ENCODE measurements at regions not wholly inside any gene's neighbourhood (a gene's known extent, or its start where the extent isn't known, plus 50 kb on each side); places are given as distances from the start of the nearest gene placed in this dataset.
"Not testable (repeated sequence)": the region's sequence is repeated elsewhere in the genome, so short reads cannot be mapped to it uniquely, and the experiment has no call there.

DNA sequence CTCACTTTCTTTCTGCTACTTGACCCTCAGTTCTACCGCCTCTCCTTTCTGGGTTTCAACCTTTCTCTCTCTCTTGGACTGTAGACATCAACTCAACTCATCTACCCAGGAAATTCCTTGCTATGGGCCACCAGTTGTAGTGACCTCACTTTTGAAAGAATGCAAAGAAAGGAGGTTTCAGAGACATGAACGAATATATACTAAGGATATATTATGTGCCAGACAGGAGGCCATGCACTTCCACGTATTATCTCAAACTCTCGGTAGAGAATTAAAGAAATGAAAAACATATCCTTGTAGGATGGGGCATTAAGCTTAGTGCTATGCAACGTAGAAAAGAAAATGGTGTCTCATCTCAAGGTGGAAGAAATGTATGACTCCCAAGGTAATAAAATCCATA lies 67.3 kb upstream of the NT5E start:
- Histone ChIP-seq H3K27ac (ENCODE audit: low read length) (no peak overlapping the region), H3K27me3 (ENCODE audit: insufficient read depth, low read length) (no peaks in the 10 kb centered on the region), H3K9ac (ENCODE audit: low read depth, low read length) (no peak overlapping the region), H3K36me3 (ENCODE audit: insufficient read depth, low read depth, low read length) (no peaks in the 10 kb centered on the region), H3K9me3 (ENCODE audit: insufficient read depth, low read depth, low read length) (no peaks in the 10 kb centered on the region), H3K4me3 (ENCODE audit: low read length) (no peak overlapping the region), H3K4me1 (ENCODE audit: insufficient read depth, low read length) (no peaks in the 10 kb centered on the region)

- Histone ChIP-seq H3K27ac (ENCODE audit: low read length) (no peak overlapping the region), H3K9me3 (ENCODE audit: insufficient read depth, low read depth, low read length) (peaks cover 6% of the 10 kb centered on the region; the same call in 1 of the 2 replicates), H3K9ac (ENCODE audit: low read depth, low read length) (no peak overlapping the region), H3K27me3 (ENCODE audit: insufficient read depth, low read length) (no peaks in the 10 kb centered on the region), H3K4me3 (ENCODE audit: low read length) (no peak overlapping the region), H3K36me3 (ENCODE audit: insufficient read depth, low read depth, low read length) (no peaks in the 10 kb centered on the region), H3K4me1 (ENCODE audit: insufficient read depth, low read length) (no peaks in the 10 kb centered on the region)
These were observed 77.0 kb upstream of the NT5E start for GRCh38 chr6:85372915-85373270.

DNA sequence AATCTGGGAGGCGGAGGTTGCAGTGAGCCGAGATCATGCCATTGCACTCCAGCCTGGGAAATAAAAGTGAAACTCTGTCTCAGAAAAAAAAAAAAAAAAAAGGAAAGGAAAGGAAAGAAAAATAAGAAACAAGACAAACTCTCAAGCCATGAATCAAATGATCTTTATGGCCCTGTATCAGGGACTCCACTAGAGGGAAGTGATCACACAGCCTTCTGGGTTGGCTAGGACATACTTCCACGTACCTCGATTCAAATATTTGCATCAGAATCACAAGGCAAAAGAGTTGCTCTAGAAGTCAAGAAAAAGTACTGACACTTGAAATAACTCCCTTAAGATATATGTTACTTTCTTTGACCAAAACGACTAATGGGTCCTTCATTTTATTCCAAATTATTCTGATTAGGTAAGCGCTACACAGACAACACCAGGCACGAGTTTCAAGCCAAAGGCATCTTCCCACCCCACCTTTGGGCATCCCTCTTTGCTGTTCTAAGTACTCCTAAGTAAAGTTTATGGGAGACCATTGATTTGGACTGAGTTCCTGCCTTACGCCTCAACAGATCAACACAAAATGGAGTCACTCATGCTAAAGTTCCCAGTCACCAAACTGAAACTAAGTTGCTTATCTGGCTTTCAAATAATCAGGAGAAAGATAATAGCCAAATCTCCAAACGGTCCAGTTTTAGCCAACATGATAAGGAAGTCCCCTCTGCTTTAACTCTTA lies 77.5 kb upstream of the NT5E start:
- Histone ChIP-seq H3K9me3 (ENCODE audit: insufficient read depth, low read depth, low read length) (peaks cover 6% of the 10 kb centered on the region; the same call in 1 of the 2 replicates), H3K36me3 (ENCODE audit: insufficient read depth, low read depth, low read length) (no peaks in the 10 kb centered on the region), H3K4me3 (ENCODE audit: low read length) (no peak overlapping the region), H3K9ac (ENCODE audit: low read depth, low read length) (no peak overlapping the region), H3K4me1 (ENCODE audit: insufficient read depth, low read length) (no peaks in the 10 kb centered on the region), H3K27ac (ENCODE audit: low read length) (no peak overlapping the region), H3K27me3 (ENCODE audit: insufficient read depth, low read length) (no peaks in the 10 kb centered on the region)

DNA sequence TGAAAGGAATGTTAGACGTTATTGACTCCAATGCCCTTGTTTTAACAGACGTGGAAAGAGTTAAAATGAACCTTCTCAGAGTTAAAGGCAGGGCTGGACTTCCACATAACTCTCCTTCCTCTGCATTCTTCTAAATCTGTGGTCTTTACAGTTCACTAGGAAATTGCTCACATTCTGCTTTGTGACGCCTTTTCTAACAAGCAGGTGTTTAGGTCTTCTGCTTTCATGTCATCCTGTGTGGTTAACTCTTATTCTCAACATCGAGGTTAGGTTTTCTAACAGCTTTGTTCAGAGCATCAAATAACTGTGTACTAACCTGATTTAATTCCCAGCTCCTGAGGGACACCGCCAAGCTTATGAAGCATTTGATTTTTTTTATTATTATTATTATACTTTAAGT lies 81.3 kb upstream of the NT5E start:
- no peak overlapping the region for H3K4me3 ChIP-seq (ENCODE audit: low read length)
- H3K27me3 ChIP-seq (ENCODE audit: insufficient read depth, low read length) = no peaks in the 10 kb centered on the region
- no peak overlapping the region for H3K27ac ChIP-seq (ENCODE audit: low read length)
- no peaks in the 10 kb centered on the region; the same call in 1 of the 2 replicates for H3K9me3 ChIP-seq (ENCODE audit: insufficient read depth, low read depth, low read length)
- no peaks in the 10 kb centered on the region for H3K36me3 ChIP-seq (ENCODE audit: insufficient read depth, low read depth, low read length)
- no peaks in the 10 kb centered on the region for H3K4me1 ChIP-seq (ENCODE audit: insufficient read depth, low read length)
- no peak overlapping the region for H3K9ac ChIP-seq (ENCODE audit: low read depth, low read length)

GRCh38 chr6:85364344-85364743 lies 85.5 kb upstream of the NT5E start:
- H3K9ac ChIP-seq (ENCODE audit: low read depth, low read length) = no peak overlapping the region

DNA sequence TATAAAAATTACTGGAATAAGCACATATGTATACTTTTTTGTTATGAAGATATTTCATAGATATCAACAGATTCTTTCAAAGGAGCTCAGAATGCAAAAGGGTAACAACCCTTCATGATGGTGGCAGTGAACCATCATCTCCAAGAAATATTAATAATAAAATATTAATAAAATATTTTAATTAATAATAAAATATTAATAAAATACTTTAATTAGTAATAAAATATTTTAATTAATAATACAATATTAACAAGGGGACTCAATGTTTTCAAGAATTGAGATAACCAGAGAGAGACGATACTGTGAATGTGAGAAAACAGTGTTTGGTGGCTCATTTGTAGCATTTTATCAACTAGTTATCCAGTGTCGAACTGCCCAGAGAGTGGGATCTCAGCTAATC lies 86.0 kb upstream of the NT5E start:
- Histone ChIP-seq H3K9me3 (ENCODE audit: insufficient read depth, low read depth, low read length) (no peaks in the 10 kb centered on the region), H3K4me3 (ENCODE audit: low read length) (no peak overlapping the region), H3K27me3 (ENCODE audit: insufficient read depth, low read length) (no peaks in the 10 kb centered on the region), H3K9ac (ENCODE audit: low read depth, low read length) (no peak overlapping the region), H3K4me1 (ENCODE audit: insufficient read depth, low read length) (no peaks in the 10 kb centered on the region), H3K27ac (ENCODE audit: low read length) (no peak overlapping the region), H3K36me3 (ENCODE audit: insufficient read depth, low read depth, low read length) (no peaks in the 10 kb centered on the region)

More at GRCh38 chr6:85364344-85364743, 85.5 kb upstream of the NT5E start:
- no peaks in the 10 kb centered on the region for H3K4me1 ChIP-seq (ENCODE audit: insufficient read depth, low read length)
- H3K4me3 ChIP-seq (ENCODE audit: low read length) = no peak overlapping the region
- no peaks in the 10 kb centered on the region for H3K9me3 ChIP-seq (ENCODE audit: insufficient read depth, low read depth, low read length)
- H3K36me3 ChIP-seq (ENCODE audit: insufficient read depth, low read depth, low read length) = no peaks in the 10 kb centered on the region
- no peak overlapping the region for H3K27ac ChIP-seq (ENCODE audit: low read length)
- H3K27me3 ChIP-seq (ENCODE audit: insufficient read depth, low read length) = no peaks in the 10 kb centered on the region

DNA sequence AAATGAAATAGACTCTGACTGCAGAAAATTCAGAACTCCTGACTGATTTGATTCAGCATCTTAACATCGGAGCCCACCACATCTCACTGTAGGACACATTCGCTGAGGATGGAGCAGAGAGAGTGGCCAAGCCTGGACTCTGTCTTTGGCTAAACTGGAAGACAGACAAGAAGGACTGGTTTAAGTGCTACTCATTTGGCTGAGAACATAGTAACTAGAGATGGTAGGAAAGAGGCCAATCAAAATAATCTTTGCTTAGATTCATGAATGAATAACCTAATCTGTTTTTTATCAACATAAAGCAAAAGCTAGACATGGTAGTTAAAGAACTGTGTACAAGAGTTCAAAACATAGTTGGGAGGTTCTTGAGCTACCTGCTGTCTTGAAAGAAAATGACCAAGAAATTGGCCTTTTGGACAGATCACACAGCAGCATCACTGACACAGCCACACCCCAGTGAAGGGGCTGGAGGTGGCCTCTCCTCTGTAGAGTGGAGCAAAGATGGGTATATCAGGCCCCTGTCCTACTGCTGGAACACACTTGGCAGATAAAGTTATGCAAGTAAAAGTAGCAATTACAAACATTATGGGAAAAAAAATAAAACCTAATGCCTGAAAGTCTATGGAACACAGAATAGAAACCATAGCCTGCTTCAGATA lies 87.1 kb upstream of the NT5E start:
- Histone ChIP-seq H3K9ac (ENCODE audit: low read depth, low read length) (no peak overlapping the region), H3K4me1 (ENCODE audit: insufficient read depth, low read length) (no peaks in the 10 kb centered on the region), H3K27ac (ENCODE audit: low read length) (no peak overlapping the region), H3K9me3 (ENCODE audit: insufficient read depth, low read depth, low read length) (no peaks in the 10 kb centered on the region), H3K4me3 (ENCODE audit: low read length) (no peak overlapping the region), H3K27me3 (ENCODE audit: insufficient read depth, low read length) (no peaks in the 10 kb centered on the region), H3K36me3 (ENCODE audit: insufficient read depth, low read depth, low read length) (no peaks in the 10 kb centered on the region)

GRCh38 chr6:85361643-85362014 lies 88.3 kb upstream of the NT5E start:
- H3K27me3 ChIP-seq (ENCODE audit: insufficient read depth, low read length) = no peaks in the 10 kb centered on the region
- no peaks in the 10 kb centered on the region for H3K4me1 ChIP-seq (ENCODE audit: insufficient read depth, low read length)
- H3K9ac ChIP-seq (ENCODE audit: low read depth, low read length) = no peak overlapping the region
- H3K27ac ChIP-seq (ENCODE audit: low read length) = no peak overlapping the region
- no peak overlapping the region for H3K4me3 ChIP-seq (ENCODE audit: low read length)
- H3K9me3 ChIP-seq (ENCODE audit: insufficient read depth, low read depth, low read length) = no peaks in the 10 kb centered on the region
- H3K36me3 ChIP-seq (ENCODE audit: insufficient read depth, low read depth, low read length) = no peaks in the 10 kb centered on the region

DNA sequence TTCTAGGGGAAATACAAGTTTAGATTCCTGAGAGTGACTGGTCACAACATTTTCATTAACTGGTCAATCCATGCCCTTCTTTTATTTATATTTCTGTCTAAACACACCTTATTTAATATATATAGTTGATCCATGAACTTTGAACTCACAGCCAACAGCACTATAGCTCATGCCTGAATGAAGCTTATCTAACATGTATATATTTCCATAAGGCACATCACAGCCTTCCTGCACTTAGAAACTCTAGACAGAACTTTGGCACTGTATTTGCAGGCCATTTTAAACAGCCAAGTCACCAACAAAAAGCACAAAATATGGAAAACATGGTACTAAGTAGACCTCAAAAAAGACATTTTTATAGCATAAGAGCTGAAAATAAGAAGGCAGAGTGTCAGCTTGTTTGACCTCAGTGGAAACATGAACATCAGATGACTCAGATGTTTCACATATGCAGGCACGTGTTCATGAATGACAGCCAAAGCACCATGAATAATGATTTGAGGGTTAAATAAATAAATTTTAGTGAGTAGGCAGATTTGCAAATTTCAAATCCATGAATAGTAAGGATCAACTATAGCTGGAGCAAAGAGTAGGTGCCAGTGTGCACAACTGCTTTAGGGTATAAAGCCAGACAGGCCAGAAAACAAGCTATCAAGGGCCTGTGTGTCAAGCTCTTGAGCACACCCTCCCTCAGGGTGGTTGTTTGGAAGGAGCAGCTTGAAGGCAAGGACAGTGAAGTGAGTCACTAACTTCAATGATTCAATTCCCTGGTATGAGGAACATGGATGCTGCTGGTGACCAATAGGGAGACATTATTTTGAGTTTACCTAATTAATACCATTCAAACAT lies 88.9 kb upstream of the NT5E start:
- no peak overlapping the region for H3K27ac ChIP-seq (ENCODE audit: low read length)
- no peaks in the 10 kb centered on the region for H3K4me1 ChIP-seq (ENCODE audit: insufficient read depth, low read length)
- no peaks in the 10 kb centered on the region for H3K9me3 ChIP-seq (ENCODE audit: insufficient read depth, low read depth, low read length)
- no peaks in the 10 kb centered on the region for H3K27me3 ChIP-seq (ENCODE audit: insufficient read depth, low read length)
- no peaks in the 10 kb centered on the region for H3K36me3 ChIP-seq (ENCODE audit: insufficient read depth, low read depth, low read length)
- H3K9ac ChIP-seq (ENCODE audit: low read depth, low read length) = no peak overlapping the region
- no peak overlapping the region for H3K4me3 ChIP-seq (ENCODE audit: low read length)

DNA sequence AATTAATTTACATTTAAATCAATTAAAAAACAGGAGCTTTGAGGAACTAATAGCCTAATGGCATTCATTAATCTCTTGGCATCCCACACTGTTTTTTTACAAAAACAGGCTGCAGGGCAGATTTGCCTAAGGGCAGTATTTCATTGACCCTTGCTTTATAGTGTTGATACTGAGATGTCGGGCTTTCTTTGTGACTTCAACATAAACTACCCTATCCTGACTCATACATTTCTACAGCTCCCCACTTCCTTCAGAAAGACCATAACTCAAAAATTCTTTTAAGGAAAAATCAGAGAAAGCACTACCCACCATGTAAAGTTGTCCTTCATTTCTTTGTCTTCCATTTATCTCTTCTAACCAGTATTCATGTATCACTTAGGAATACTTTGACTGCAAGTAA lies 92.2 kb upstream of the NT5E start:
- Histone ChIP-seq H3K4me1 (ENCODE audit: insufficient read depth, low read length) (no peaks in the 10 kb centered on the region), H3K36me3 (ENCODE audit: insufficient read depth, low read depth, low read length) (no peaks in the 10 kb centered on the region)

GRCh38 chr6:85356743-85357142 lies 93.1 kb upstream of the NT5E start:
- not testable (repeated sequence) for H3K27me3 ChIP-seq (ENCODE audit: insufficient read depth, low read length); H3K36me3 ChIP-seq (ENCODE audit: insufficient read depth, low read depth, low read length); H3K4me1 ChIP-seq (ENCODE audit: insufficient read depth, low read length); H3K9me3 ChIP-seq (ENCODE audit: insufficient read depth, low read depth, low read length); H3K9ac ChIP-seq (ENCODE audit: low read depth, low read length); H3K27ac ChIP-seq (ENCODE audit: low read length); H3K4me3 ChIP-seq (ENCODE audit: low read length)

More for the DNA sequence above, 92.2 kb upstream of the NT5E start:
- H3K27me3 ChIP-seq (ENCODE audit: insufficient read depth, low read length) = no peaks in the 10 kb centered on the region
- H3K4me3 ChIP-seq (ENCODE audit: low read length) = no peak overlapping the region
- H3K9ac ChIP-seq (ENCODE audit: low read depth, low read length) = no peak overlapping the region
- H3K9me3 ChIP-seq (ENCODE audit: insufficient read depth, low read depth, low read length) = no peaks in the 10 kb centered on the region
- H3K27ac ChIP-seq (ENCODE audit: low read length) = no peak overlapping the region

DNA sequence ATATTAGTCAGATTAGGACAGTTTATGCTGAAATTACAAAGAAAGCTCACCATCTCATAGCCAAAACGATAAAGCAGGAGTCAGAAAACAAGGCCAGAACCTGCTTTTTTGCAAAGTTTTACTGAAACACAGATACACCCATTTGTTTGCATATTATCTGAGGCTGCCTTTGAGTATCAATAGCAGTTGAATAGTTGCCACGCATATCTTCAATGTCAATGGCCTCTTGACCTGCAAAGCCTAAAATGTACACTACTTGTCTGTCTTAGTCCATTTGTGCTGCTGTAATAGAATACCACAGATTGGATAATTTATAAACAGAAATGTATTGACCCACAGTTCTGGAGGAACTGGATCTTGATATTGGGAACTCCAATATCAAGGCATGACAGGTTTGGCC lies 94.1 kb upstream of the NT5E start:
- H3K36me3 ChIP-seq (ENCODE audit: insufficient read depth, low read depth, low read length) = no peaks in the 10 kb centered on the region
- no peaks in the 10 kb centered on the region for H3K4me1 ChIP-seq (ENCODE audit: insufficient read depth, low read length)
- H3K27me3 ChIP-seq (ENCODE audit: insufficient read depth, low read length) = no peaks in the 10 kb centered on the region
- H3K9ac ChIP-seq (ENCODE audit: low read depth, low read length) = no peak overlapping the region
- H3K4me3 ChIP-seq (ENCODE audit: low read length) = no peak overlapping the region
- no peaks in the 10 kb centered on the region for H3K9me3 ChIP-seq (ENCODE audit: insufficient read depth, low read depth, low read length)
- no peak overlapping the region for H3K27ac ChIP-seq (ENCODE audit: low read length)

Measured in iPS-20b (cell line).